ACC112 (cell line): ENCODE measurements at regions not wholly inside any gene's neighbourhood (a gene's known extent, or its start where the extent isn't known, plus 50 kb on each side); places are given as distances from the start of the nearest gene placed in this dataset.

Experiments
- H2AFZ ChIP-seq: fragments of 200-600 bp; sonication (generic); one replicate; pipeline ENCODE4 v1.6.0; 2017; ENCODE audit warnings: antibody characterized with exemption, low read length; ENCODE audit not compliant: unreplicated experiment
- H3K27ac ChIP-seq: fragments of 200-600 bp; sonication (generic); 2 replicates; pipeline ENCODE4 v1.5.1; 2014; ENCODE audit warnings: low read depth, mild to moderate bottlenecking, antibody characterized with exemption, low read length, moderate library complexity
- H3K27me3 ChIP-seq: fragments of 200-600 bp; sonication (generic); 2 replicates; pipeline ENCODE4 v1.6.1; 2014; ENCODE audit warnings: mild to moderate bottlenecking, antibody characterized with exemption, low read length, moderate library complexity, mixed read lengths; ENCODE audit not compliant: insufficient read depth
- H3K36me3 ChIP-seq: fragments of 200-600 bp; sonication (generic); 2 replicates; pipeline ENCODE4 v1.6.1; 2016; ENCODE audit warnings: mild to moderate bottlenecking, antibody characterized with exemption, low read length, moderate library complexity, mixed read lengths; ENCODE audit not compliant: insufficient read depth
- H3K4me1 ChIP-seq: fragments of 200-600 bp; sonication (generic); one replicate; pipeline ENCODE4 v1.6.1; 2016; ENCODE audit warnings: low read length, mixed read lengths; ENCODE audit not compliant: insufficient read depth, unreplicated experiment, control insufficient read depth
- H3K4me3 ChIP-seq: fragments of 200-600 bp; sonication (generic); 2 replicates; pipeline ENCODE4 v1.5.1; 2014; ENCODE audit warnings: mild to moderate bottlenecking, low read depth, low read length
- H3K79me2 ChIP-seq: fragments of 200-600 bp; sonication (generic); one replicate; pipeline ENCODE4 v1.6.0; 2016; ENCODE audit warnings: low read length; ENCODE audit not compliant: control insufficient read depth, unreplicated experiment, insufficient read depth

DNA sequence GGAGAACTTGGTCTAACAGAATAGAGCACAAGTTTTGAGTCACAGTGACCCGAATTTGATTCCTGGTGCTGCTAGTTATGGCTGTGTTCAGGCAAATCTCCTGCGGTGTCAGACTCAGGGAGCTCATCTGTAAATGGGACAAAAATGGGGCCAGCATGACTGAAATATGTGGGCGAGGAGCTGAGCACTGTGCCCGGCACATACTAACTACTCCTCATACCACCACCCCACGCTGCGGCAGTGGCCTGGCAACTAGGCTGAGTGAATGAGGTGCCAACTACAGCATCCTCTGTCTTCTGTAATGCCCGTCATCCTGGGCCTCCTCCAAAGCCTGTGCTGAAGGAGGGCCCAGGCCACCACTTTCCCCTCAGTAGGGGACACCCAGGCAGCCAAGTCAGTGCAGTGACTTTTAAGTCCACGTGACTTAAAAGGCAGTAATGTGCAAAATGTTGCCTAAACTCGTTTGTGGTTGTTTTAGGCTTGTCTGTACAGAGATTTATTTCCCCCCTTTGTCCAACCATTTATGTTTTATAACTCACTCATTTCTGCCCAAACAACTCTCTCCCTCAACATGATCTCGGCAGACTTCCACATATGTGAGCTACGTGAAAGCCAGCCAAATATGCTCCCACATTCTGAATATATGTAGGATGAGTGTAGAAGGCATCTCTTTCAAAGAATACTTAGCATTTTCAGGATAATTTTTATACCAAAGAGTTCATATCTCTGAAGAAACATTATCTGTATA, 773.7 kb downstream of the TSN start:
- Histone ChIP-seq H3K27ac (no peak overlapping the region), H2AFZ (no peak overlapping the region), H3K4me3 (no peak overlapping the region), H3K79me2 (no peaks in the 10 kb centered on the region), H3K4me1 (no peaks in the 10 kb centered on the region), H3K36me3 (no peaks in the 10 kb centered on the region), H3K27me3 (no peaks in the 10 kb centered on the region)

DNA sequence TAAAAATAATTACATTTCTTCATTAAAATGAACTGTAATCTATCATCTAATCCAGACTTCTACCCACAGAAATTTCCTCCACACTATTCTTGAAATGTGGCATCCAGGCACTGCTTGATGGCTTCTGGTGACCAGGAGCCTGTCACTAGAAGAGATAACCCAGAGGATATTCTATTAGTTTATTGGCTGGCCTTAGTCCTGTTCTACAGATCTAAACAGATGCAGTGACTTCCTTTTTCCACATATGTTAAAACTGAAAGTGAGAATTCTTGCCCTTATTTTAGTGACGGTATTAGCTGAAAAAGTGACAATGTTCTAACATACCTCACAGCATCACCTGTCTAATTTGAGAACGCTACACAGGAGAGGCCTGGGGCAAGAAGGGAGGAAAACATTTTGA, 775.4 kb downstream of the TSN start:
- Histone ChIP-seq H3K79me2 (no peaks in the 10 kb centered on the region), H3K27me3 (no peaks in the 10 kb centered on the region), H3K4me1 (no peaks in the 10 kb centered on the region), H3K36me3 (no peaks in the 10 kb centered on the region), H3K4me3 (no peak overlapping the region), H2AFZ (no peak overlapping the region), H3K27ac (no peak overlapping the region)

DNA sequence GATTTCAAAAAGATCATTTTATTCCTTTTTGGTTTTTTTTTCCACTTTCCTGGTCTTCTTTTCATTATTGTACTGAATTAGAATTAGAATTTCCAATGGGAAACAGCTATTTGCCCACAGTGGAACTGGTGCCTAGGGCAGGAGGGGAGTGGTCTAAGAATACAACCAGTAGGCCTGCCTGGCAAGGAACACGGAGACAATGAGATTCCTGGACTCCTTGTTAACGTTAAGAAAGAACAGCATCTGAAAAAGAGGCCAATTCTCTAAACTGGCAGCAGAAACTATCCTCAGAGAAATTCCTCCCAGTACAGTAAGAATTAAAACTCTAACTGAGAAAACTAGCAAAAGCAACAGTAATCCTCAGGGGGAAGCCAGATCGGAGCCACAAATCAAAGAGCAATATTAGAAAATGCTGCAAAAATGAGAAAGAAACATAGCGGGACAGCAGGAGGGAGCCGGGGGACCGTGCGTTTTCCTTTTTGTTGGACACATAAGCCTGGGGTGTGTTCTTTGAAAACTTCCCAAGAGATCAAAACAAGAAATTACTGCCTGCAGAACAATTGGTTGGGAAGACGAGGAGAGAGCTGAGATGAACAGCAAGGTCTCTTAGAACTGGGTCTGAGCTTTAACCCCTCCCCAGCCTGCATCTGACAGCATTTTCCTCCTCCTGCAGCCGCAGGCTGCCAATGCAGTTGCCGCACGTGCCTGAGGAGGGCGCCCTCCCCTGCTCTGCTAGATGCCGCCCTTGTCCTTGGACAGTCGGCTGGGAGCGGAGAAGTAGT, 776.0 kb downstream of the TSN start:
- H3K4me1 ChIP-seq: no peaks in the 10 kb centered on the region
- H3K27ac ChIP-seq: no peak overlapping the region
- H3K27me3 ChIP-seq: no peaks in the 10 kb centered on the region
- H3K79me2 ChIP-seq: no peaks in the 10 kb centered on the region
- H3K36me3 ChIP-seq: no peaks in the 10 kb centered on the region
- H2AFZ ChIP-seq: no peak overlapping the region
- peak overlapping the region; percentile 31; the same call in 1 of the 2 replicates for H3K4me3 ChIP-seq

DNA sequence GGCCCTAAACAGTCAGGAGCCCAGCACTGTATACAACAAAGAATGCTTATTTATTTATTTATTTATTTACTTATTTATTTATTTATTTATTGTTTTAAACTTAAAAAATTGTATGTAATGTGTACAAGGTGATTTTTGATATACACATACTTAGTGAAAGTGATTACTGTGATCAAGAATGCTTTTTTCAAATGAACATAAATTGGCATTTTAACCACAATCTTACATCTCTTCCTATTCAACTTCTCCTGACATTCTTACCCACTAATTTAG, 776.6 kb downstream of the TSN start:
- Histone ChIP-seq H3K36me3 (no peaks in the 10 kb centered on the region), H3K79me2 (no peaks in the 10 kb centered on the region), H2AFZ (no peak overlapping the region), H3K4me1 (no peaks in the 10 kb centered on the region), H3K27ac (no peak overlapping the region), H3K4me3 (no peak overlapping the region), H3K27me3 (no peaks in the 10 kb centered on the region)

DNA sequence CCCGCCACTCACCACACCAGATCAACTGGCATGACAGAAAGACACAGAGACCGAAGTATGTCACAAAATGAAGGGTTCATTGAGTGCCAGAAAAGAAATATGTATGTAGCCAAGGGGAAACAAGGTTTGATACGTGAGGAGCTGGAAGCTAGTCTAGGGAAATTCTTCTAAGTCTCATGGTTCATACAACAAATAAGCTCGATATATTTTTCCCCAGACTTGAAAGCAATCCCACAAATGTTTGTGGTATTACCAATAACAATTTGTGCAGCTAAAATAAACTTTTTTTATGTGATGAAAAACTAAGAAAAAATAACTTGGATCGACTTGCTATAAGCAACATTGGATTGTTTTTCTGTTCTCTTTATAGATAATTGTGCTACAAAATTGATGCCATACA, 777.0 kb downstream of the TSN start:
- Histone ChIP-seq H2AFZ (no peak overlapping the region), H3K36me3 (no peaks in the 10 kb centered on the region), H3K27ac (no peak overlapping the region), H3K79me2 (no peaks in the 10 kb centered on the region), H3K27me3 (no peaks in the 10 kb centered on the region), H3K4me3 (no peak overlapping the region), H3K4me1 (no peaks in the 10 kb centered on the region)

DNA sequence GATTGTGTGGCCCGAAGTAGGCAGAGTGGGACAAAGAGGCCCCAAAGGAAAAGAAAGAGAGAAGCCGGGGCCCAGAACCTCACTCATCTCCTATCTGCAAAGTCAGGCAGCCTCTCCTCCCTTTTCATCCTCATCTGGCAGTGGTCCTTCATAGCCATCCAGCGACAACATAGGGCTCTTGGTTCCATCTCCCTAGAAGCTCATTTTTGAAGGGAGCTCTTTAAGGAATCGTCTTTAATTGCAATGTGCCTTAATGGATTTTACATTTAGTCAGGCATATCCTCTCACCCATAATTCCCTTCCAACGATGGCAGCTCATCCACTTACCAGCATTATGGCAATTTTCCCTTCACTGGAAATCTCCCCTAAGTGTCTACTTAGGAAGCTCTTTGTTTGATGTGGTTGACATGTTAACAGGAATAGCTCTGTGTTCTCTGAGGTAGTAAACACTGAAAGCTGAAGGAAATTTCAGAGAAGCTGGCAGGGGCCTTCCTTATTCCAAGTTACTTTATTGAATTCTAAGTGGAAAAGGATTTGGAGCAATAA, 780.6 kb downstream of the TSN start:
- Histone ChIP-seq H3K79me2 (no peaks in the 10 kb centered on the region), H3K4me3 (no peak overlapping the region), H3K27me3 (no peaks in the 10 kb centered on the region), H3K36me3 (no peaks in the 10 kb centered on the region), H3K27ac (no peak overlapping the region), H3K4me1 (no peaks in the 10 kb centered on the region), H2AFZ (no peak overlapping the region)

DNA sequence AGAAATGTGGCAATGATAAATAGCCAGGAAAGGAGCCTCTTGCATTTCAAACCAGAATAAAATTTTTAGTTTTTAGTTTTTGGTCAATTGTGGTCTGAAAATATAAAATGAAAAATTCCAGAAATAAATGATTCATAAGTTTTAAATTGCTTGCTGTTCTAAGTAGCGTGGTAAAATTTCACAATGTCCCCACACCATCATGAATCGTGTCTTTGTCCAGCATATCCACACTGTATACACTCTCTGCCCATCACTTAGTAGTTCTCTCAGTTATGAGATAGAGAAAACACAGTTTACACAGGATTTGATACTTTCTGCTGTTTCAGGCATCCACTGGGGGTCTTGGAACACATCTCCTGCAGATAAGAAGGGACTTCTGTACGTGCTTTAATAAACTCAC, 783.9 kb downstream of the TSN start:
- Histone ChIP-seq H3K79me2 (no peaks in the 10 kb centered on the region), H3K27ac (no peak overlapping the region), H3K36me3 (no peaks in the 10 kb centered on the region), H3K4me1 (no peaks in the 10 kb centered on the region), H3K4me3 (no peak overlapping the region), H3K27me3 (no peaks in the 10 kb centered on the region), H2AFZ (no peak overlapping the region)

DNA sequence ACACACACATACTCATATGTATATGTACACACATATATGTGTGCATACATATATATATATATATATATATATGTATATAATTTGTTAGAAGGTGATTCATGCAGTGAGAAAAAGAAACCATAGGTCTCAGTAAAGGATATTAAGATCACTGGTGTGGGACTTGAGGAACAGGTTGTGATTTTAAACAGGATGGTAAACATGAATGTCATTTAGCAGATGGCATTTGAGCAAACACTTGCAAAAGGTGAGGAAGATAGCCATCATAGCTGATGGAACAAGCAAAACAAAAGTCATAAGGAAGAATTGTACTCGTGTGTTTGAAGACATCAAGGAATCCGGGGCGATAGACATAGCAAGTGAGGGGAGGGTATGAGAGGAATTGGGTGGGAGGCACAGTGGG, 784.5 kb downstream of the TSN start:
- Histone ChIP-seq H3K4me1 (no peaks in the 10 kb centered on the region), H3K27me3 (no peaks in the 10 kb centered on the region), H3K4me3 (no peak overlapping the region), H3K36me3 (no peaks in the 10 kb centered on the region), H2AFZ (no peak overlapping the region), H3K79me2 (no peaks in the 10 kb centered on the region), H3K27ac (no peak overlapping the region)

DNA sequence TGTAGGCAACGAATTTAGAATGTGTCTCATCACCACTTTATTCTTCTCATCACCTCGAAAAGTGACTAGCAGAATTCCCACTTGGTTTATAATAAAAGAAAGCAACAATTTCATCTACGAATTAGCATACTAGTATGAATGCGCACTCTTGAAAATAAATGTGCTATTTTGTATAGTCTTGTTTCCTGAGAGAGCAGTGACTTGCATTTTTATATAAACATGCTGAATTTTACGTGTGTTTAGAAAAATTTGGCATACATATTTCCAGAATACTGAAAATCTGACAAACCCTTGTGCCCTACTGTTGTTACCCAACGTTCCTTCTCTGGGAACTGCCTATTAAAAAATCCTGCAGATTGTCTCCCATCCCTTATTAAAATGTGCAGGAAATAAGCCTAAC, 786.8 kb downstream of the TSN start:
- Histone ChIP-seq H2AFZ (no peak overlapping the region), H3K4me3 (no peak overlapping the region), H3K4me1 (no peaks in the 10 kb centered on the region), H3K27me3 (no peaks in the 10 kb centered on the region), H3K27ac (no peak overlapping the region), H3K79me2 (no peaks in the 10 kb centered on the region), H3K36me3 (no peaks in the 10 kb centered on the region)

DNA sequence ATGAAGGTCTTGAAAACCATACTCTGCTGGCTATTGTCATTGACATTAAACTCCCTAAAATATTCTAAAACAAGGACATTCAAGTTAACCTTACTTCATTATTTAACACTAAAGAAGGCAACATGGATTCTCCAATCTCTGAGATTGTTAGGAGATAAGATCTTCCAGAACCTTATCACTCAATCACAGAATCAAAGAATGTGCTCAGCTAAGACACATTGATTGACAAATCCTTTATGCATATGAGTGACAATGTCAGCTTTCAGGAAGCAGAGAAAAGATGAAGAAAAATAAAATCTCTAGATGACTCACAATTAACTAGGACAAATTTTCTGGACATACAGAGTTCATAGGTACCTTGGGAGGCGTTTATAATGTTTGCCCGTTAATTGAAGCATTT, 787.2 kb downstream of the TSN start:
- no peak overlapping the region for H2AFZ ChIP-seq

DNA sequence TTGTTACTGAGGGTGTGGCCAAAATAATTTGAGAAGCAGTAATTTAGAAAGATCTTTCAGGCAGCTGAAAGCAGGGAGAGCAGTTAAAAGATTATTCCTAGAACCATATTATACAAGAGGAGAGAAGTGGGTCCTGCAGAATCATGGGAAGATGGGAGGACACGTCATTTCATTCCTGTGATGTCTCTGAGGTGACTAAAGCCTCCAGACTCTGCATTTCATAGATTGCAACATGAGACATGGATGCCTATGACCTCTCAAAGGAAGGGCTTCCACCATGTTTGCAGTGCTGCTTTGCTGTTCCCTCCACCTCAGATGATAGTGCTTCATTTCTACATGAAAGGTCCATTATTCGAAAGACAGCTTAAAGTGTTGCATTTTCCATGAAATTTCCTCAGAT, 788.4 kb downstream of the TSN start:
- H3K79me2 ChIP-seq: no peaks in the 10 kb centered on the region
- H2AFZ ChIP-seq: no peak overlapping the region
- no peak overlapping the region for H3K27ac ChIP-seq
- H3K4me1 ChIP-seq: no peaks in the 10 kb centered on the region
- no peaks in the 10 kb centered on the region for H3K36me3 ChIP-seq
- no peak overlapping the region for H3K4me3 ChIP-seq
- no peaks in the 10 kb centered on the region for H3K27me3 ChIP-seq

More for the DNA sequence above, 787.2 kb downstream of the TSN start:
- Histone ChIP-seq H3K27ac (no peak overlapping the region), H3K79me2 (no peaks in the 10 kb centered on the region), H3K4me1 (no peaks in the 10 kb centered on the region), H3K36me3 (no peaks in the 10 kb centered on the region), H3K27me3 (no peaks in the 10 kb centered on the region), H3K4me3 (no peak overlapping the region)
